HCT116 (cell line): ENCODE measurements at regions not wholly inside any gene's neighbourhood (a gene's known extent, or its start where the extent isn't known, plus 50 kb on each side); places are given as distances from the start of the nearest gene placed in this dataset.

Experiments used
- ATAC-seq: fragments of 200-7000 bp; cut with Tn5 transposase; 2 replicates; pipeline ENCODE4 v1.9.1; 2020; ENCODE audit warnings: mild to moderate bottlenecking, moderate library complexity
- BruUV-seq: library from RNA; stranded (reverse); fragments of 400-500 nt; replicated peaks from 2 replicates; lab custom pipeline; 2021; lab: Mats Ljungman, UMichigan
- CTCF ChIA-PET: fragments of 300-600 bp; sonication (Branson Sonifier 250); formaldehyde crosslinking; loops from one replicate; lab custom pipeline; 2021; ENCODE audit warnings: antibody characterized with exemption; lab: Charles Lee
- POLR2A ChIA-PET: fragments of 300-600, 350-600 bp; sonication (Branson Sonifier 250); formaldehyde crosslinking; loops from one replicate; lab custom pipeline; 2021; ENCODE audit warnings: antibody characterized with exemption; lab: Charles Lee
- RAD21 ChIA-PET, 2 experiments: fragments of 300-600 bp; sonication (Branson Sonifier 250); formaldehyde crosslinking; loops; one replicate each; lab custom pipeline; 2023; ENCODE audit warnings: low total read pairs in 2 of 2; ENCODE audit not compliant: uncharacterized antibody in 2 of 2, unreplicated experiment in 2 of 2, low non-redundant PET in 1 of 2; lab: Charles Lee
- DNase-seq: peaks from one replicate; pipeline ENCODE4 v3.0.0-alpha.2; 2010; ENCODE audit warnings: low read depth, low spot score
- H2AFZ ChIP-seq: fragments of 200-600 bp; shearing (Covaris generic), sonication (generic); 2 replicates; pipeline ENCODE4 v1.6.1; 2017; ENCODE audit warnings: low read depth, mixed run types, mixed read lengths, antibody characterized with exemption, low read length; ENCODE audit not compliant: poor library complexity, severe bottlenecking
- H3K27ac ChIP-seq: 2 replicates; pipeline ENCODE4 v1.5.1; 2012; ENCODE audit warnings: low read depth, low read length
- H3K27me3 ChIP-seq: fragments of 200-600 bp; sonication (generic); 2 replicates; pipeline ENCODE4 v1.6.1; 2016; ENCODE audit warnings: mixed run types, low read length, mixed read lengths; ENCODE audit not compliant: insufficient read depth
- H3K36me3 ChIP-seq, 2 experiments: fragments of 200-500 bp in 1 of 2; fragments of 200-600 bp in 1 of 2; sonication (Bioruptor generic) in 1 of 2; sonication (generic) in 1 of 2; 2 replicates each; pipeline versions ENCODE4 v1.5.1 to v1.6.1; 2014 to 2016; ENCODE audit warnings: low read length in 2 of 2, inconsistent platforms in 1 of 2, mixed read lengths in 1 of 2, mixed run types in 1 of 2; ENCODE audit not compliant: insufficient read depth in 2 of 2, control insufficient read depth in 1 of 2
- H3K4me1 ChIP-seq, 2 experiments: fragments of 200-600 bp in 1 of 2; sonication (generic) in 1 of 2; 2 replicates each; pipeline versions ENCODE4 v1.5.1 to v1.6.1; 2012 to 2017; ENCODE audit warnings: low read length in 2 of 2, inconsistent platforms in 1 of 2, mild to moderate bottlenecking in 1 of 2, mixed read lengths in 1 of 2, mixed run types in 1 of 2, moderate library complexity in 1 of 2; ENCODE audit not compliant: insufficient read depth in 2 of 2, control insufficient read depth in 1 of 2
- H3K4me2 ChIP-seq: fragments of 200-600 bp; sonication (generic); 2 replicates; pipeline ENCODE4 v1.6.1; 2017; ENCODE audit warnings: mixed run types, low read length, mixed read lengths
- H3K4me3 ChIP-seq, 2 experiments: fragments of 200-600 bp in 1 of 2; sonication (generic) in 1 of 2; replicated peaks in 1 of 2; 2 replicates each; pipeline ENCODE4 v1.5.1; 2011 to 2016; ENCODE audit warnings: low read length in 2 of 2, control low read depth in 1 of 2, low read depth in 1 of 2, mild to moderate bottlenecking in 1 of 2, mixed read lengths in 1 of 2, mixed run types in 1 of 2
- H3K79me2 ChIP-seq: fragments of 200-600 bp; sonication (generic); 2 replicates; pipeline ENCODE4 v1.6.1; 2017; ENCODE audit warnings: mild to moderate bottlenecking, mixed run types, low read length, moderate library complexity, mixed read lengths; ENCODE audit not compliant: insufficient read depth
- H3K9ac ChIP-seq: fragments of 200-600 bp; sonication (generic); 2 replicates; pipeline ENCODE4 v1.6.1; 2016; ENCODE audit warnings: low read length, mixed read lengths
- H3K9me2 ChIP-seq: fragments of 200-600 bp; sonication (generic), shearing (Covaris generic); 2 replicates; pipeline ENCODE4 v1.6.1; 2017; ENCODE audit warnings: mixed run types, mild to moderate bottlenecking, moderate library complexity; ENCODE audit not compliant: insufficient read depth
- H3K9me3 ChIP-seq, 2 experiments: fragments of 200-500 bp in 1 of 2; fragments of 200-600 bp in 1 of 2; sonication (Bioruptor generic) in 1 of 2; sonication (generic) in 1 of 2; 2 replicates each; pipeline ENCODE4 v1.6.1; 2014 to 2017; ENCODE audit warnings: low read length in 2 of 2, mixed read lengths in 2 of 2, inconsistent platforms in 1 of 2, low read depth in 1 of 2, mild to moderate bottlenecking in 1 of 2, mixed run types in 1 of 2, moderate library complexity in 1 of 2; ENCODE audit not compliant: control insufficient read depth in 1 of 2, insufficient read depth in 1 of 2
- H4K20me1 ChIP-seq: fragments of 200-600 bp; sonication (generic), shearing (Covaris generic); 2 replicates; pipeline ENCODE4 v1.6.1; 2017; ENCODE audit warnings: mixed run types, mild to moderate bottlenecking, moderate library complexity; ENCODE audit not compliant: insufficient read depth
- CBX3 ChIP-seq: IDR thresholded peaks from 2 replicates; pipeline ENCODE4 v1.6.1; 2012; ENCODE audit warnings: low read depth
- CEBPB ChIP-seq: IDR thresholded peaks from 2 replicates; pipeline ENCODE4 v1.6.1; 2012; ENCODE audit warnings: low read depth
- EGR1 ChIP-seq: IDR thresholded peaks from 2 replicates; pipeline ENCODE4 v1.6.1; 2012; ENCODE audit warnings: low read depth
- ELF1 ChIP-seq: IDR thresholded peaks from 2 replicates; pipeline ENCODE4 v1.6.1; 2012; ENCODE audit warnings: low read depth, borderline replicate concordance
- FOSL1 ChIP-seq: IDR thresholded peaks from 2 replicates; pipeline ENCODE4 v1.6.1; 2012; ENCODE audit warnings: low read depth
- SIN3A ChIP-seq: IDR thresholded peaks from 2 replicates; pipeline ENCODE4 v1.6.1; 2012; ENCODE audit warnings: low read depth
- SP1 ChIP-seq: IDR thresholded peaks from 2 replicates; pipeline ENCODE4 v1.6.1; 2012; ENCODE audit warnings: low read depth
- TCF7L2 ChIP-seq: IDR thresholded peaks from 2 replicates; pipeline ENCODE4 v1.7.0; 2011; ENCODE audit warnings: borderline replicate concordance, inconsistent platforms; ENCODE audit not compliant: insufficient read depth, insufficient read length; ENCODE audit errors: extremely low read depth
- intact Hi-C: fragments of 100-400 bp; cut with micrococcal nuclease; formaldehyde crosslinking; loops from 2 replicates; pipeline ENCODE4 v1.10.0; 2022
- TF ChIP-seq, protein P1 (sequence below): IDR thresholded peaks from 2 replicates; pipeline ENCODE4 v1.6.1; 2012
- TF ChIP-seq, protein P2 (sequence below), 3 experiments: fragments of 200-600 bp in 1 of 3; sonication (generic) in 1 of 3; IDR thresholded peaks in 2 of 3; conservative IDR thresholded peaks in 1 of 3; 2 replicates each; pipeline ENCODE4 v1.5.1; 2012 to 2017; ENCODE audit warnings: low read depth in 2 of 3, low read length in 2 of 3, antibody characterized with exemption in 1 of 3, borderline replicate concordance in 1 of 3, control low read depth in 1 of 3, mild to moderate bottlenecking in 1 of 3, mixed read lengths in 1 of 3, mixed run types in 1 of 3, moderate library complexity in 1 of 3; ENCODE audit not compliant: insufficient read depth in 1 of 3
- TF ChIP-seq, protein P3 (sequence below): IDR thresholded peaks from 2 replicates; pipeline ENCODE4 v1.6.1; 2012; ENCODE audit warnings: low read depth
- TF ChIP-seq, protein P4 (sequence below): IDR thresholded peaks from 2 replicates; pipeline ENCODE4 v1.6.1; 2011; ENCODE audit warnings: mild to moderate bottlenecking, low read length, moderate library complexity; ENCODE audit not compliant: insufficient replicate concordance; ENCODE audit errors: extremely low read depth

DNA sequence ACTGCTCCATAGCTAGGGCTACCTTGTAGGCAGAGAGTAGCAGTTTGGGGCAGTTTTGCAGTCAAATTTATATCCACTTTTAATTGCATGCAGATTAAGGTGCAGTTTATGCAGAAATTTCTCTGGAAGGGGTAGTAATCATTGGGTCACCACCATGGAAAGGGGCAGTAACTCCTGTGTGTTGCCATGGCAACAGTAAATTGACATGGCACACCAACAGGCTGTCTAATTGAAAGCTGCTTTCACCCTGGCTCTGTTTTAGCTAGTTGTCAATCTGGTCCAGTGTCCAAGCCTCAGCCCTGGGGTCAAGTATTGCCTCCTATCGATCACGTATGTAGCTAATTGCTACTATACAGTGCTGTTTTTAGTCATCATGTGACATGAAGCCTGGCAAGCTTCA, 786.1 kb upstream of the CNTN5 start:
- H3K9ac ChIP-seq = no peak overlapping the region
- H3K4me3 ChIP-seq = no peak overlapping the region
- DNase-seq (no peak), ATAC-seq (no peak)
- H4K20me1 ChIP-seq = no peaks in the 10 kb centered on the region; the same call in 1 of the 2 replicates
- no peak overlapping the region for H3K27ac ChIP-seq
- ChIA-PET RAD21 (no interaction called here), POLR2A (no interaction called here), CTCF (no interaction called here)
- intact Hi-C loops = no loop called here
- no peaks in the 10 kb centered on the region for H3K36me3 ChIP-seq
- peaks cover 11 to 14% of the 10 kb centered on the region in 2 experiments; a peak in 3 of 4 replicates for H3K9me3 ChIP-seq
- H3K27me3 ChIP-seq = no peaks in the 10 kb centered on the region
- no peak overlapping the region for H3K4me2 ChIP-seq
- no peak overlapping the region for H2AFZ ChIP-seq
- no peaks in the 10 kb centered on the region for H3K9me2 ChIP-seq
- BruUV-seq = no TSS peak
- no peak for TF ChIP-seq SP1
- no peaks in the 10 kb centered on the region for H3K79me2 ChIP-seq
- no peaks in the 10 kb centered on the region for H3K4me1 ChIP-seq

DNA sequence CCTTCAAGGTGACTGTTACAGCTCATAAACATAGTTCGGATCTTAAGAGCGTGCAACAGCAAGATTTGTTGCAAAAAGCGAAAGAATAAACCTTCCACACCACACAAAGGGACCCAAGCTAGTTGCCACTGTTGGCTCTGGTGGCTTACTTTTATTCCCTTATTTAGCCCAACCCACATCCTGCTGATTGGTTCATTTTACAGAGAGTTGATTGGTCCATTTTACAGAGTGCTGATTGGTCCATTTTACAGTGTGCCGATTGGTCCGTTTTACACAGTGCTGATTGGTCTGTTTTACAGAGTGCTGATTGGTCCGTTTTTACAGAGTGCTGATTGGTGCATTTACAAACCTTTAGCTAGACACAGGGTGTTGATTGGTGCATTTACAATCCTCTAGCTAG, 776.9 kb upstream of the CNTN5 start:
- Histone ChIP-seq H3K4me2 (no peak overlapping the region), H3K9me3 (peaks cover 11 to 13% of the 10 kb centered on the region in 2 experiments; a peak in 2 of 4 replicates), H3K9me2 (no peaks in the 10 kb centered on the region), H3K27ac (no peak overlapping the region), H2AFZ (no peak overlapping the region), H3K27me3 (no peaks in the 10 kb centered on the region), H3K9ac (no peak overlapping the region), H3K4me1 (no peaks in the 10 kb centered on the region), H4K20me1 (no peaks in the 10 kb centered on the region; the same call in 1 of the 2 replicates), H3K4me3 (no peak overlapping the region), H3K36me3 (no peaks in the 10 kb centered on the region), H3K79me2 (no peaks in the 10 kb centered on the region)
- ATAC-seq (no peak), DNase-seq (no peak)
- ChIA-PET CTCF (no interaction called here), RAD21 (no interaction called here), POLR2A (no interaction called here)
- TF ChIP-seq FOSL1 (no peak), EGR1 (no peak), ELF1 (no peak), SP1 (no peak), SIN3A (no peak), CBX3 (no peak), TCF7L2 (no peak), CEBPB (no peak)
- TF ChIP-seq, protein P1, sequence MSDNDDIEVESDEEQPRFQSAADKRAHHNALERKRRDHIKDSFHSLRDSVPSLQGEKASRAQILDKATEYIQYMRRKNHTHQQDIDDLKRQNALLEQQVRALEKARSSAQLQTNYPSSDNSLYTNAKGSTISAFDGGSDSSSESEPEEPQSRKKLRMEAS = no peak
- TF ChIP-seq, protein P2, sequence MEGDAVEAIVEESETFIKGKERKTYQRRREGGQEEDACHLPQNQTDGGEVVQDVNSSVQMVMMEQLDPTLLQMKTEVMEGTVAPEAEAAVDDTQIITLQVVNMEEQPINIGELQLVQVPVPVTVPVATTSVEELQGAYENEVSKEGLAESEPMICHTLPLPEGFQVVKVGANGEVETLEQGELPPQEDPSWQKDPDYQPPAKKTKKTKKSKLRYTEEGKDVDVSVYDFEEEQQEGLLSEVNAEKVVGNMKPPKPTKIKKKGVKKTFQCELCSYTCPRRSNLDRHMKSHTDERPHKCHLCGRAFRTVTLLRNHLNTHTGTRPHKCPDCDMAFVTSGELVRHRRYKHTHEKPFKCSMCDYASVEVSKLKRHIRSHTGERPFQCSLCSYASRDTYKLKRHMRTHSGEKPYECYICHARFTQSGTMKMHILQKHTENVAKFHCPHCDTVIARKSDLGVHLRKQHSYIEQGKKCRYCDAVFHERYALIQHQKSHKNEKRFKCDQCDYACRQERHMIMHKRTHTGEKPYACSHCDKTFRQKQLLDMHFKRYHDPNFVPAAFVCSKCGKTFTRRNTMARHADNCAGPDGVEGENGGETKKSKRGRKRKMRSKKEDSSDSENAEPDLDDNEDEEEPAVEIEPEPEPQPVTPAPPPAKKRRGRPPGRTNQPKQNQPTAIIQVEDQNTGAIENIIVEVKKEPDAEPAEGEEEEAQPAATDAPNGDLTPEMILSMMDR (IDR thresholded peaks at IDR 0.05 in 2 of 3, conservative IDR thresholded peaks at IDR 0.05 in 1 of 3; ENCODE audit: borderline replicate concordance in 1 of 3, insufficient read depth in 1 of 3, low read depth in 2 of 3, low read length in 2 of 3) = no peak
- TF ChIP-seq, protein P3, sequence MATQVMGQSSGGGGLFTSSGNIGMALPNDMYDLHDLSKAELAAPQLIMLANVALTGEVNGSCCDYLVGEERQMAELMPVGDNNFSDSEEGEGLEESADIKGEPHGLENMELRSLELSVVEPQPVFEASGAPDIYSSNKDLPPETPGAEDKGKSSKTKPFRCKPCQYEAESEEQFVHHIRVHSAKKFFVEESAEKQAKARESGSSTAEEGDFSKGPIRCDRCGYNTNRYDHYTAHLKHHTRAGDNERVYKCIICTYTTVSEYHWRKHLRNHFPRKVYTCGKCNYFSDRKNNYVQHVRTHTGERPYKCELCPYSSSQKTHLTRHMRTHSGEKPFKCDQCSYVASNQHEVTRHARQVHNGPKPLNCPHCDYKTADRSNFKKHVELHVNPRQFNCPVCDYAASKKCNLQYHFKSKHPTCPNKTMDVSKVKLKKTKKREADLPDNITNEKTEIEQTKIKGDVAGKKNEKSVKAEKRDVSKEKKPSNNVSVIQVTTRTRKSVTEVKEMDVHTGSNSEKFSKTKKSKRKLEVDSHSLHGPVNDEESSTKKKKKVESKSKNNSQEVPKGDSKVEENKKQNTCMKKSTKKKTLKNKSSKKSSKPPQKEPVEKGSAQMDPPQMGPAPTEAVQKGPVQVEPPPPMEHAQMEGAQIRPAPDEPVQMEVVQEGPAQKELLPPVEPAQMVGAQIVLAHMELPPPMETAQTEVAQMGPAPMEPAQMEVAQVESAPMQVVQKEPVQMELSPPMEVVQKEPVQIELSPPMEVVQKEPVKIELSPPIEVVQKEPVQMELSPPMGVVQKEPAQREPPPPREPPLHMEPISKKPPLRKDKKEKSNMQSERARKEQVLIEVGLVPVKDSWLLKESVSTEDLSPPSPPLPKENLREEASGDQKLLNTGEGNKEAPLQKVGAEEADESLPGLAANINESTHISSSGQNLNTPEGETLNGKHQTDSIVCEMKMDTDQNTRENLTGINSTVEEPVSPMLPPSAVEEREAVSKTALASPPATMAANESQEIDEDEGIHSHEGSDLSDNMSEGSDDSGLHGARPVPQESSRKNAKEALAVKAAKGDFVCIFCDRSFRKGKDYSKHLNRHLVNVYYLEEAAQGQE = no peak
- TF ChIP-seq, protein P4, sequence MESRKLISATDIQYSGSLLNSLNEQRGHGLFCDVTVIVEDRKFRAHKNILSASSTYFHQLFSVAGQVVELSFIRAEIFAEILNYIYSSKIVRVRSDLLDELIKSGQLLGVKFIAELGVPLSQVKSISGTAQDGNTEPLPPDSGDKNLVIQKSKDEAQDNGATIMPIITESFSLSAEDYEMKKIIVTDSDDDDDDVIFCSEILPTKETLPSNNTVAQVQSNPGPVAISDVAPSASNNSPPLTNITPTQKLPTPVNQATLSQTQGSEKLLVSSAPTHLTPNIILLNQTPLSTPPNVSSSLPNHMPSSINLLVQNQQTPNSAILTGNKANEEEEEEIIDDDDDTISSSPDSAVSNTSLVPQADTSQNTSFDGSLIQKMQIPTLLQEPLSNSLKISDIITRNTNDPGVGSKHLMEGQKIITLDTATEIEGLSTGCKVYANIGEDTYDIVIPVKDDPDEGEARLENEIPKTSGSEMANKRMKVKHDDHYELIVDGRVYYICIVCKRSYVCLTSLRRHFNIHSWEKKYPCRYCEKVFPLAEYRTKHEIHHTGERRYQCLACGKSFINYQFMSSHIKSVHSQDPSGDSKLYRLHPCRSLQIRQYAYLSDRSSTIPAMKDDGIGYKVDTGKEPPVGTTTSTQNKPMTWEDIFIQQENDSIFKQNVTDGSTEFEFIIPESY = no peak
- intact Hi-C loops = no loop called here
- BruUV-seq = no TSS peak
